A549 (cell line): ENCODE measurements at regions not wholly inside any gene's neighbourhood (a gene's known extent, or its start where the extent isn't known, plus 50 kb on each side); places are given as distances from the start of the nearest gene placed in this dataset.
"Not testable (repeated sequence)": the region's sequence is repeated elsewhere in the genome, so short reads cannot be mapped to it uniquely, and the experiment has no call there.

Experiments used
- ATAC-seq, 2 experiments: fragments of 200-7000 bp in 1 of 2; fragments of >200 bp in 1 of 2; cut with Nextera tagmentation in 1 of 2; cut with Tn5 transposase in 1 of 2; 3 replicates each; pipeline versions ENCODE4 v1.8.0 to v1.9.1; 2018 to 2020; ENCODE audit warnings: mild to moderate bottlenecking in 1 of 2, moderate library complexity in 1 of 2
- CTCF ChIA-PET: fragments of 300-600 bp; sonication (Branson Sonifier 250); formaldehyde crosslinking; extraction: SDS; loops from one replicate; lab custom pipeline; 2021; ENCODE audit warnings: antibody characterized with exemption, inconsistent platforms; lab: Yijun Ruan, JAX
- POLR2A ChIA-PET: fragments of 350-600 bp; formaldehyde crosslinking; extraction: SDS; loops from one replicate; lab custom pipeline; 2021; ENCODE audit warnings: antibody characterized with exemption, inconsistent platforms; lab: Yijun Ruan, JAX
- DNase-seq, 2 experiments: peaks; one replicate each; pipeline versions ENCODE4 v3.0.0 to v3.0.0-alpha.2; 2011 to 2016; ENCODE audit warnings: low read depth in 1 of 2, low spot score in 1 of 2
- FAIRE-seq: peaks from 2 replicates; lab custom pipeline; 2011; peaks lifted over from hg19 to GRCh38; lab: Jason Lieb, UNC
- H3K27ac ChIP-seq, 2 experiments: fragments of >200 bp; sonication (Bioruptor Twin); formaldehyde crosslinking; 3 replicates each; pipeline ENCODE4 v1.5.1; 2016 to 2017
- H3K4me1 ChIP-seq: fragments of >200 bp; sonication (Bioruptor Twin); formaldehyde crosslinking; 3 replicates; pipeline ENCODE4 v1.6.1; 2016
- H3K4me2 ChIP-seq: fragments of >200 bp; sonication (Bioruptor Twin); formaldehyde crosslinking; 3 replicates; pipeline ENCODE4 v1.6.1; 2016
- H3K4me3 ChIP-seq: fragments of >200 bp; sonication (Bioruptor Twin); formaldehyde crosslinking; 3 replicates; pipeline ENCODE4 v1.5.1; 2016
- H3K9me3 ChIP-seq: fragments of >200 bp; sonication (Bioruptor Twin); formaldehyde crosslinking; 3 replicates; pipeline ENCODE4 v1.6.1; 2016
- CBX2 ChIP-seq: fragments of 200-600 bp; sonication (generic); IDR thresholded peaks from 2 replicates; pipeline ENCODE4 v1.6.1; 2016; ENCODE audit warnings: low read depth, mild to moderate bottlenecking, borderline replicate concordance
- CEBPB ChIP-seq, 2 experiments: fragments of >200 bp in 1 of 2; sonication (Bioruptor Twin) in 1 of 2; formaldehyde crosslinking in 1 of 2; IDR thresholded peaks; 2 replicates each; pipeline ENCODE4 v1.6.1; 2012 to 2016
- EHF ChIP-seq: fragments of 250-450 bp; sonication (Bioruptor Pico); IDR thresholded peaks from 2 replicates; pipeline ENCODE4 v1.5.0; 2020; ENCODE audit warnings: mild to moderate bottlenecking
- ELK1 ChIP-seq: fragments of 150-350 bp; IDR thresholded peaks from 2 replicates; pipeline ENCODE4 v1.6.1; 2014; ENCODE audit warnings: low read depth, mild to moderate bottlenecking, low read length
- FOSB ChIP-seq: fragments of 250-450 bp; sonication (Bioruptor Pico); IDR thresholded peaks from 2 replicates; pipeline ENCODE4 v1.5.0; 2020; ENCODE audit warnings: mild to moderate bottlenecking, moderate library complexity
- GATA3 ChIP-seq: IDR thresholded peaks from 2 replicates; pipeline ENCODE4 v1.6.1; 2012; ENCODE audit warnings: borderline replicate concordance
- HDAC2 ChIP-seq: fragments of 200-600 bp; sonication (generic); IDR thresholded peaks from 2 replicates; pipeline ENCODE4 v1.6.1; 2016
- HEYL ChIP-seq: fragments of 250-450 bp; sonication (Bioruptor Pico); IDR thresholded peaks from 2 replicates; pipeline ENCODE4 v1.8.0; 2021; ENCODE audit warnings: mild to moderate bottlenecking, moderate library complexity
- HOXA7 ChIP-seq: fragments of 250-450 bp; sonication (Bioruptor Pico); IDR thresholded peaks from 2 replicates; pipeline ENCODE4 v1.5.0; 2020; ENCODE audit warnings: mild to moderate bottlenecking, moderate library complexity
- HOXB5 ChIP-seq: fragments of 250-450 bp; sonication (Bioruptor Pico); IDR thresholded peaks from 2 replicates; pipeline ENCODE4 v1.5.0; 2020; ENCODE audit warnings: mild to moderate bottlenecking, moderate library complexity
- MAFK ChIP-seq: fragments of 450-650 bp; IDR thresholded peaks from 2 replicates; pipeline ENCODE4 v1.6.1; 2014; ENCODE audit not compliant: partially characterized antibody
- NPAS2 ChIP-seq: fragments of 250-450 bp; sonication (Bioruptor Pico); IDR thresholded peaks from 2 replicates; pipeline ENCODE4 v1.8.0; 2022; ENCODE audit warnings: mild to moderate bottlenecking, moderate library complexity, borderline replicate concordance
- PHF8 ChIP-seq: fragments of 200-600 bp; sonication (generic); IDR thresholded peaks from 2 replicates; pipeline ENCODE4 v1.6.1; 2016; ENCODE audit warnings: low read depth, mild to moderate bottlenecking, antibody characterized with exemption, moderate library complexity, borderline replicate concordance
- POLR2A ChIP-seq: IDR thresholded peaks from 2 replicates; pipeline ENCODE4 v1.6.1; 2012; ENCODE audit warnings: mild to moderate bottlenecking, low read length
- RAD21 ChIP-seq, 2 experiments: fragments of >200 bp in 1 of 2; sonication (Bioruptor Twin) in 1 of 2; formaldehyde crosslinking in 1 of 2; IDR thresholded peaks in 1 of 2; conservative IDR thresholded peaks in 1 of 2; 2 replicates in 1 of 2; 3 replicates in 1 of 2; pipeline ENCODE4 v1.6.1; 2012 to 2018; ENCODE audit warnings: inconsistent platforms in 1 of 2
- RARB ChIP-seq: fragments of 250-450 bp; sonication (Bioruptor Pico); IDR thresholded peaks from 2 replicates; pipeline ENCODE4 v1.8.0; 2021; ENCODE audit warnings: mild to moderate bottlenecking, moderate library complexity
- RCOR1 ChIP-seq: fragments of 150-350 bp; IDR thresholded peaks from 2 replicates; pipeline ENCODE4 v1.6.1; 2014; ENCODE audit warnings: antibody characterized with exemption, low read length, low read depth
- RNF2 ChIP-seq: fragments of 200-600 bp; sonication (generic); IDR thresholded peaks from 2 replicates; pipeline ENCODE4 v1.6.1; 2016; ENCODE audit warnings: low read depth, mild to moderate bottlenecking, antibody characterized with exemption, moderate library complexity, borderline replicate concordance
- TFCP2L1 ChIP-seq: fragments of 250-450 bp; sonication (Bioruptor Pico); IDR thresholded peaks from 2 replicates; pipeline ENCODE4 v1.5.0; 2021; ENCODE audit warnings: mild to moderate bottlenecking
- TP53 ChIP-seq: fragments of 250-450 bp; sonication (Bioruptor Pico); IDR thresholded peaks from 2 replicates; pipeline ENCODE4 v1.5.0; 2021; ENCODE audit warnings: mild to moderate bottlenecking, moderate library complexity
- ZC3H11A ChIP-seq: fragments of 450-650 bp; IDR thresholded peaks from 2 replicates; pipeline ENCODE4 v1.6.1; 2014; ENCODE audit warnings: antibody characterized with exemption, mild to moderate bottlenecking
- ZFP36 ChIP-seq: fragments of 450-650 bp; IDR thresholded peaks from 2 replicates; pipeline ENCODE4 v1.6.1; 2014; ENCODE audit warnings: borderline replicate concordance; ENCODE audit not compliant: partially characterized antibody
- WGBS: methylation state at CpG from one replicate; pipeline ENCODE4 v1.1.6; 2017; ENCODE audit errors: missing lambda C conversion rate; 5-methylcytosine and 5-hydroxymethylcytosine counted together
- TF ChIP-seq, protein P1 (sequence below): IDR thresholded peaks from 2 replicates; pipeline ENCODE4 v1.6.1; 2012

DNA sequence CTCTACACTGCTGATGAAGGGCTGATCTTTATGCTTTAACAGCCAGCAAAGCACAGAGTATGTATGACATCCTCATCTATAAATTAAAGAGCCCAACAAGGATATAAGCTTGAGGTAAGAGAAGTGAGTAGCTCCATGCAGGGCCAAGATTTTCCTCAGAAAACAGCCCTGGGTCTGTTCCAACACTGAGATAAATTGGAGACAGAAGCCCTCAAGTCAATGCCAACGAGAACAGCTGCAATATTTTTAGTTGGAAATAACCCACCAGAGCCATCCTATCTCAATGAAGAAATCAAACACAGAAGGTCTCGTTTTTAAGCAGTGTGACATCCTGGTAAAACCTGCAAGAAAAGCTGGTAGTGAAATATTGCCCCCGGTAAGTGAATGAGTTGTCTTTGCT is 297.0 kb upstream of the AUTS2 start:
- ATAC-seq = no peak
- H3K4me3 ChIP-seq = no peak overlapping the region
- WGBS = 26% methylated on average over 3 of the region's 3 CpGs
- ChIA-PET POLR2A (no interaction called here), CTCF (no interaction called here)
- no peak for TF ChIP-seq RCOR1
- TF ChIP-seq HOXA7 (CRISPR knock-in tag) = no peak
- no peak for TF ChIP-seq CBX2
- TF ChIP-seq TFCP2L1 = no peak
- TF ChIP-seq RNF2 = no peak
- TF ChIP-seq ZFP36 = no peak
- no peak for TF ChIP-seq NPAS2
- no peak for TF ChIP-seq PHF8
- no peak for TF ChIP-seq RAD21 (conservative IDR thresholded peaks at IDR 0.05 in 1 of 2, IDR thresholded peaks at IDR 0.05 in 1 of 2)
- TF ChIP-seq TP53 (CRISPR knock-in tag) = no peak
- TF ChIP-seq HDAC2 = no peak
- TF ChIP-seq EHF (CRISPR knock-in tag) = no peak
- TF ChIP-seq POLR2A = no peak
- TF ChIP-seq, protein P1, sequence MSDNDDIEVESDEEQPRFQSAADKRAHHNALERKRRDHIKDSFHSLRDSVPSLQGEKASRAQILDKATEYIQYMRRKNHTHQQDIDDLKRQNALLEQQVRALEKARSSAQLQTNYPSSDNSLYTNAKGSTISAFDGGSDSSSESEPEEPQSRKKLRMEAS = no peak
- no peak for TF ChIP-seq HOXB5
- TF ChIP-seq RARB = no peak
- no peak for TF ChIP-seq HEYL (CRISPR knock-in tag)
- no peak for TF ChIP-seq GATA3
- no peak for TF ChIP-seq CEBPB (IDR thresholded peaks at IDR 0.05)
- TF ChIP-seq FOSB = no peak
- peaks cover 14% of the 10 kb centered on the region; the same call in 2 of the 3 replicates for H3K9me3 ChIP-seq
- no peak for FAIRE-seq
- no peak for DNase-seq
- no peak overlapping the region for H3K4me2 ChIP-seq
- H3K27ac ChIP-seq = no peak overlapping the region
- H3K4me1 ChIP-seq = no peaks in the 10 kb centered on the region

DNA sequence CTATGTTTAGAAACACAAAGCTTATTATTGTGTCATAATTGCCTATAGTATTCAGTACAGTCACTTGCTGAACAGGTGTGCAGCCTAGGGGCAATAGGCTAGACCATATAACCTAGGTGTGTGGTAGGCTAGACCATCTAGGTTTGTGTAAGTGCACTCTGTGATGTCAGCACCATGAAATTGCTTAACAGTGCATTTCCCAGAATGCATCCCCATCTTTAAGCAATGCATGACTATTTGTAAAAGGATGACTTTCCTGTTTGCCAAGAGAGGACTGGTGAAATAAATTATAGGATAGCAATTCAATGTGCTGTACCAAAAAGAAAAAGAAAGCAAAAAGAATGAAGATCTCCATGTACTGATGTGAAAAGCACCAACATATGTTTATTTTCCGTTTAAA is 288.7 kb upstream of the AUTS2 start:
- ATAC-seq (peak; percentile 38 to 81; a peak in 5 of 6 replicates), DNase-seq (peak in 1 of 2 experiments; percentile 48), FAIRE-seq (no peak)
- H3K27ac ChIP-seq = peak overlapping the region in 1 of 2 experiments; percentile 15; a peak in 1 of 6 replicates
- WGBS = 26% methylated on average over 1 of the region's 1 CpG
- ChIA-PET CTCF (no interaction called here), POLR2A (no interaction called here)
- H3K4me1 ChIP-seq = peaks cover 14% of the 10 kb centered on the region; the same call in 2 of the 3 replicates
- H3K4me3 ChIP-seq = no peak overlapping the region
- peak; percentile 36 for TF ChIP-seq MAFK
- TF ChIP-seq ZC3H11A = no peak
- TF ChIP-seq CEBPB (IDR thresholded peaks at IDR 0.05) = peak; percentile 58 to 76; a peak in 2 of 4 replicates
- H3K4me2 ChIP-seq = peak overlapping the region; percentile 20; the same call in 1 of the 3 replicates
- H3K9me3 ChIP-seq = peaks cover 12% of the 10 kb centered on the region; the same call in 2 of the 3 replicates

- 50% methylated on average over 1 of the region's 1 CpG for WGBS
- DNase-seq (no peak), FAIRE-seq (no peak), ATAC-seq (no peak)
- Histone ChIP-seq H3K27ac (no peak overlapping the region), H3K9me3 (no peaks in the 10 kb centered on the region), H3K4me1 (peaks cover 14% of the 10 kb centered on the region; the same call in 2 of the 3 replicates), H3K4me3 (no peak overlapping the region), H3K4me2 (no peak overlapping the region)
- CTCF ChIA-PET = no interaction called here
- TF ChIP-seq MAFK = peak; percentile 92
- no peak for TF ChIP-seq ELK1
- POLR2A ChIA-PET = no interaction called here
Measured at GRCh38 chr7:69311489-69311888, 286.8 kb upstream of the AUTS2 start.

DNA sequence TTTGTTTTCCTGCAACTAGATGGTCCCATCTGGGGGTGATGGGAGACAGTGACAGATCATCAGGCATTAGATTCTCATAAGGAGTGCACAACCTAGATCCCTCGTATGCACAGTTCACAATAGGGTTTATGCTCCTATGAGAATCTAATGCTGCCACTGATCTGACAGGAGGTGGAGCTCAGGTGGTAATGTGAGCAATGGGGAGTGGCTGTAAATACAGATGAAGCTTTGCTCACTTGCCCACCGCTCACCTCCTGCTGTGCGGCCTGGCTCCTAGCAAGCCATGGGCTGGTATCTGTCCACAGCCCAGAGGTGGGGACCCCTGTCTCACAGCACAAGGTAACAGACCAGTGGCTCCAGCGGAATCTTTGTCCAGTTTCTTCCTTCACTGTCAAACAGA is 284.4 kb upstream of the AUTS2 start:
- WGBS = 77% methylated on average over 4 of the region's 4 CpGs
- CTCF ChIA-PET, POLR2A ChIA-PET, H3K9me3 ChIP-seq, FAIRE-seq, H3K4me2 ChIP-seq, H3K27ac ChIP-seq, ATAC-seq, H3K4me3 ChIP-seq, DNase-seq: not testable (repeated sequence)
- H3K4me1 ChIP-seq = peaks cover 11% of the 10 kb centered on the region; the same call in 2 of the 3 replicates
